Fibroblast of villous mesenchyme (primary cell): ENCODE measurements at regions not wholly inside any gene's neighbourhood (a gene's known extent, or its start where the extent isn't known, plus 50 kb on each side); places are given as distances from the start of the nearest gene placed in this dataset.

ENCODE experiments used
- DNase-seq: peaks from one replicate; pipeline ENCODE4 v3.0.0-alpha.2; 2010; ENCODE audit warnings: low read depth
- H3K4me3 ChIP-seq: 2 replicates; pipeline ENCODE4 v1.5.1; 2011; ENCODE audit warnings: low read depth, mild to moderate bottlenecking, low read length
- CTCF ChIP-seq: IDR thresholded peaks from 2 replicates; pipeline ENCODE4 v1.5.1; 2012; ENCODE audit warnings: low read depth, mild to moderate bottlenecking, low read length; ENCODE audit not compliant: insufficient read depth

- no peak for TF ChIP-seq CTCF
- H3K4me3 ChIP-seq = no peak overlapping the region
- no peak for DNase-seq
Observed at GRCh38 chr12:19033244-19033643, 96.3 kb upstream of the PLEKHA5 start.

DNA sequence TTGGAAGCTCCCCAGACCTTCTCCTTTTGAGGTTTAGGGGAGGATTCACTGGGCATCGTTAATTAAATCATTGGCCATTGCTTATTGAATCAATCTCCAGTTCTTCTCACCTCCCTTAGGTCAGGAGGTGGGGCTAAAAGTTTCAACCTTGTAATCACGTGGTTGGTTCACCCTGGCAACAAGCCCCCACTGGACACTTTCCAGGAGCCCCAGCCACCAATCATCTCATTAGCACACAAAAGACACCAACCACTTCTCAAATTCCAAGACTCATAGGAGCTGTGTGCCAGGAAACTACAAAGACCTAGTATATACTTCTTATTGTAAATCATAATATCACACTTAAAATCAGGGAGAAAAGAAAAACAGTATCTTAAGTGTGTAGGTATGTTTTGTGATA lies 94.6 kb upstream of the PLEKHA5 start:
- H3K4me3 ChIP-seq = no peak overlapping the region
- no peak for TF ChIP-seq CTCF
- no peak for DNase-seq

GRCh38 chr12:19035536-19035935 lies 94.0 kb upstream of the PLEKHA5 start:
- TF ChIP-seq CTCF = no peak
- no peak overlapping the region for H3K4me3 ChIP-seq
- peak; percentile 53 for DNase-seq

DNA sequence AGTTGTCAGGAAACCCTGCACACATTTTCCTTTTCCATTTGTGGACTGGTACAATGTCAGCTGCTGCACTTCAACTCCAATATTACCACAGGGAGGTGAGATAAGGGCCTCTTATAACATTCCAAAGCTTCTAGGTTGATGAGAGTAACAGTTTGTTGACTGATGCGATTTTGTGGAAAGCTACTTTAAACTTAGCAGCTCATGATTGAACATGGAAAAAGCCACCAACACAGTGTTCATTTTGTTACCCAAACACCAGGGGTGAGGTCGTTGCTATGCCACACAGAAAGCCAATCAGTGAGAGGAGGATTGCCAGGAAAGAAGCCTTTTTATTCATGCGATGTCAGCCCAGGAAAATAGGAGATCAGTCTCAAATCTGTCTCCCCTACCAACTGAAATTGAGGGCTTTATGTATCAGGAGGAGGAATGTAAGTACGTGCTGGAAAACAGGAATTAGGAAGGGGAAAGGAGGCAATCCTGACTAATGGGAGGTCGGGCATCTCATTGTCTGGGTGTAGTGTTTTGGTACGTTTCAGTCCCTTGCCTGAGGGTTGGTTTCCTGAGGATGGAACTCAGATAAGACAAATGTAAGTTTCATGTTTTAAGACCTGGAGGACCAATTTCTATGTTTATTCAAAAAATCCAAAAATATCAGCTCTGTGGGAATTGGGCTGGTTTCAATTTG lies 92.7 kb upstream of the PLEKHA5 start:
- no peak for TF ChIP-seq CTCF
- H3K4me3 ChIP-seq = no peak overlapping the region
- peak; percentile 31 for DNase-seq

DNA sequence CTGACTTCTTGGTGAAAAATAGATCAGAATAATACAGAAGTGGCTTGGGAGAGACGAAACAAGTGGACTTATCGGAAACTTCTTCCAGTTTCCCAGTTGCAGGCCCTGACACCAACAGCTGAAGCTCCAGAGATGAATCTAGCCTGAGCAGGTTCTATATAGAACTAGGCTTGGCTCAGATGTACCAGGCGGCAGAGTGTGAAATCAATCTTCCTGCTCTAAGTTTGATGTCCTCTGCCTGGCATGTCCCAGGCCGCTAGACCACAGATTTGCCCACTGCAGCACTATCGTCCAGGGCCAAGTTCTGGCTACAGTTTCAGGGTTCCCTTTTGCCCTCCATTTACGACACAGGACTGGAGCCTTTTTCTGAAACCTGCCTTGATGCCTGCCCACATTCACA lies 91.3 kb upstream of the PLEKHA5 start:
- no peak overlapping the region for H3K4me3 ChIP-seq
- DNase-seq = no peak
- no peak for TF ChIP-seq CTCF

GRCh38 chr12:19039515-19039914 lies 90.0 kb upstream of the PLEKHA5 start:
- no peak overlapping the region for H3K4me3 ChIP-seq
- peak; percentile 28 for DNase-seq
- no peak for TF ChIP-seq CTCF

GRCh38 chr12:19042221-19042620 lies 87.3 kb upstream of the PLEKHA5 start:
- no peak for DNase-seq
- no peak overlapping the region for H3K4me3 ChIP-seq
- no peak for TF ChIP-seq CTCF
